T-helper 1 cell (primary cell): ENCODE measurements at regions not wholly inside any gene's neighbourhood (a gene's known extent, or its start where the extent isn't known, plus 50 kb on each side); places are given as distances from the start of the nearest gene placed in this dataset.
A peak's percentile ranks its signal among the peaks of the same experiment; 100 is the strongest.

Source experiments
- DNase-seq, 5 donors: peaks; one replicate each; pipeline ENCODE4 v3.0.0-alpha.2; 2012 to 2020

- no peak for DNase-seq
Observed at GRCh38 chr9:109914280-109915027, 134.5 kb downstream of the PALM2AKAP2 start.

- no peak for DNase-seq
Observed at GRCh38 chr9:109916316-109916715, 136.3 kb downstream of the PALM2AKAP2 start.

- DNase-seq = peak in 1 of 5 donors; percentile 75
Observed at GRCh38 chr9:109918339-109919163, 138.6 kb downstream of the PALM2AKAP2 start.

- no peak for DNase-seq
Observed at GRCh38 chr9:109919736-109920408, 139.9 kb downstream of the PALM2AKAP2 start.

GRCh38 chr9:109922617-109923470 is 142.8 kb downstream of the PALM2AKAP2 start:
- no peak for DNase-seq

GRCh38 chr9:109923471-109923760 is 143.4 kb downstream of the PALM2AKAP2 start:
- DNase-seq = no peak

GRCh38 chr9:109923806-109924205 is 143.8 kb downstream of the PALM2AKAP2 start:
- no peak for DNase-seq

- DNase-seq = no peak
Observed at GRCh38 chr9:109925799-109926198, 145.8 kb downstream of the PALM2AKAP2 start.

- DNase-seq = no peak
Observed at GRCh38 chr9:109926421-109926869, 146.4 kb downstream of the PALM2AKAP2 start.

- no peak for DNase-seq
Observed at GRCh38 chr9:109931623-109932022, 151.6 kb downstream of the PALM2AKAP2 start.

GRCh38 chr9:109934136-109934856 is 154.3 kb downstream of the PALM2AKAP2 start:
- DNase-seq = peak in 1 of 5 donors; percentile 43

GRCh38 chr9:109934857-109935215 is 154.8 kb downstream of the PALM2AKAP2 start:
- DNase-seq = no peak

- no peak for DNase-seq
Observed at GRCh38 chr9:109935406-109936087, 155.5 kb downstream of the PALM2AKAP2 start.

GRCh38 chr9:109937861-109938453 is 158.0 kb downstream of the PALM2AKAP2 start:
- no peak for DNase-seq

GRCh38 chr9:109939698-109940342 is 159.8 kb downstream of the PALM2AKAP2 start:
- DNase-seq = no peak

- no peak for DNase-seq
Observed at GRCh38 chr9:109940561-109940960, 160.6 kb downstream of the PALM2AKAP2 start.

- DNase-seq = no peak
Observed at GRCh38 chr9:109941771-109942170, 161.8 kb downstream of the PALM2AKAP2 start.

GRCh38 chr9:109945573-109945972 is 165.6 kb downstream of the PALM2AKAP2 start:
- no peak for DNase-seq

- DNase-seq = no peak
Observed at GRCh38 chr9:109948453-109948852, 168.5 kb downstream of the PALM2AKAP2 start.

GRCh38 chr9:109950710-109951443 is 170.9 kb downstream of the PALM2AKAP2 start:
- DNase-seq = peak in 1 of 5 donors; percentile 73
